ENCODE measurements at regions not wholly inside any gene's neighbourhood (a gene's known extent, or its start where the extent isn't known, plus 50 kb on each side); places are given as distances from the start of the nearest gene placed in this dataset.

- TF ChIP-seq RAD21 (conservative IDR thresholded peaks at IDR 0.05) (no peak), TAF1 (IDR thresholded peaks at IDR 0.05; ENCODE audit: low read depth) (no peak), EZH2 (IDR thresholded peaks at IDR 0.05; ENCODE audit: borderline replicate concordance, insufficient read depth, low read length, poor library complexity, severe bottlenecking) (no peak), MXI1 (conservative IDR thresholded peaks at IDR 0.05; ENCODE audit: poor library complexity, severe bottlenecking) (no peak), POLR2AphosphoS5 (IDR thresholded peaks at IDR 0.05) (no peak), SMC3 (conservative IDR thresholded peaks at IDR 0.05; ENCODE audit: poor library complexity) (no peak), EP300 (conservative IDR thresholded peaks at IDR 0.05; ENCODE audit: poor library complexity, severe bottlenecking) (no peak)
- TF ChIP-seq, protein P1, sequence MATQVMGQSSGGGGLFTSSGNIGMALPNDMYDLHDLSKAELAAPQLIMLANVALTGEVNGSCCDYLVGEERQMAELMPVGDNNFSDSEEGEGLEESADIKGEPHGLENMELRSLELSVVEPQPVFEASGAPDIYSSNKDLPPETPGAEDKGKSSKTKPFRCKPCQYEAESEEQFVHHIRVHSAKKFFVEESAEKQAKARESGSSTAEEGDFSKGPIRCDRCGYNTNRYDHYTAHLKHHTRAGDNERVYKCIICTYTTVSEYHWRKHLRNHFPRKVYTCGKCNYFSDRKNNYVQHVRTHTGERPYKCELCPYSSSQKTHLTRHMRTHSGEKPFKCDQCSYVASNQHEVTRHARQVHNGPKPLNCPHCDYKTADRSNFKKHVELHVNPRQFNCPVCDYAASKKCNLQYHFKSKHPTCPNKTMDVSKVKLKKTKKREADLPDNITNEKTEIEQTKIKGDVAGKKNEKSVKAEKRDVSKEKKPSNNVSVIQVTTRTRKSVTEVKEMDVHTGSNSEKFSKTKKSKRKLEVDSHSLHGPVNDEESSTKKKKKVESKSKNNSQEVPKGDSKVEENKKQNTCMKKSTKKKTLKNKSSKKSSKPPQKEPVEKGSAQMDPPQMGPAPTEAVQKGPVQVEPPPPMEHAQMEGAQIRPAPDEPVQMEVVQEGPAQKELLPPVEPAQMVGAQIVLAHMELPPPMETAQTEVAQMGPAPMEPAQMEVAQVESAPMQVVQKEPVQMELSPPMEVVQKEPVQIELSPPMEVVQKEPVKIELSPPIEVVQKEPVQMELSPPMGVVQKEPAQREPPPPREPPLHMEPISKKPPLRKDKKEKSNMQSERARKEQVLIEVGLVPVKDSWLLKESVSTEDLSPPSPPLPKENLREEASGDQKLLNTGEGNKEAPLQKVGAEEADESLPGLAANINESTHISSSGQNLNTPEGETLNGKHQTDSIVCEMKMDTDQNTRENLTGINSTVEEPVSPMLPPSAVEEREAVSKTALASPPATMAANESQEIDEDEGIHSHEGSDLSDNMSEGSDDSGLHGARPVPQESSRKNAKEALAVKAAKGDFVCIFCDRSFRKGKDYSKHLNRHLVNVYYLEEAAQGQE (IDR thresholded peaks at IDR 0.05; ENCODE audit: borderline replicate concordance) = no peak
- TF ChIP-seq, protein P2, sequence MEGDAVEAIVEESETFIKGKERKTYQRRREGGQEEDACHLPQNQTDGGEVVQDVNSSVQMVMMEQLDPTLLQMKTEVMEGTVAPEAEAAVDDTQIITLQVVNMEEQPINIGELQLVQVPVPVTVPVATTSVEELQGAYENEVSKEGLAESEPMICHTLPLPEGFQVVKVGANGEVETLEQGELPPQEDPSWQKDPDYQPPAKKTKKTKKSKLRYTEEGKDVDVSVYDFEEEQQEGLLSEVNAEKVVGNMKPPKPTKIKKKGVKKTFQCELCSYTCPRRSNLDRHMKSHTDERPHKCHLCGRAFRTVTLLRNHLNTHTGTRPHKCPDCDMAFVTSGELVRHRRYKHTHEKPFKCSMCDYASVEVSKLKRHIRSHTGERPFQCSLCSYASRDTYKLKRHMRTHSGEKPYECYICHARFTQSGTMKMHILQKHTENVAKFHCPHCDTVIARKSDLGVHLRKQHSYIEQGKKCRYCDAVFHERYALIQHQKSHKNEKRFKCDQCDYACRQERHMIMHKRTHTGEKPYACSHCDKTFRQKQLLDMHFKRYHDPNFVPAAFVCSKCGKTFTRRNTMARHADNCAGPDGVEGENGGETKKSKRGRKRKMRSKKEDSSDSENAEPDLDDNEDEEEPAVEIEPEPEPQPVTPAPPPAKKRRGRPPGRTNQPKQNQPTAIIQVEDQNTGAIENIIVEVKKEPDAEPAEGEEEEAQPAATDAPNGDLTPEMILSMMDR (IDR thresholded peaks at IDR 0.05; ENCODE audit: poor library complexity, severe bottlenecking) = no peak
- Histone ChIP-seq H4K20me1 (ENCODE audit: insufficient read depth) (no peaks in the 10 kb centered on the region), H2AFZ (ENCODE audit: low read depth, low read length) (no peak overlapping the region), H3K36me3 (ENCODE audit: insufficient read depth, low read length) (no peaks in the 10 kb centered on the region), H3K4me3 (ENCODE audit: low read length) (no peak overlapping the region), H3K9me3 (ENCODE audit: low read length) (no peaks in the 10 kb centered on the region), H3K9ac (ENCODE audit: low read length) (no peak overlapping the region), H3K27ac (ENCODE audit: low read length) (no peak overlapping the region), H3K27me3 (ENCODE audit: insufficient read depth, low read depth, low read length) (no peaks in the 10 kb centered on the region), H3K9me2 (ENCODE audit: insufficient read depth, low read length) (no peaks in the 10 kb centered on the region), H3K79me2 (replicated peaks; ENCODE audit: insufficient read depth, low read length) (no peaks in the 10 kb centered on the region), H3F3A (ENCODE audit: insufficient read depth, low read length, poor library complexity, severe bottlenecking) (no peaks in the 10 kb centered on the region), H3K4me2 (ENCODE audit: low read length) (no peak overlapping the region)
Observed at GRCh38 chr12:23126794-23127193, 501.8 kb downstream of the ETNK1 start.

DNA sequence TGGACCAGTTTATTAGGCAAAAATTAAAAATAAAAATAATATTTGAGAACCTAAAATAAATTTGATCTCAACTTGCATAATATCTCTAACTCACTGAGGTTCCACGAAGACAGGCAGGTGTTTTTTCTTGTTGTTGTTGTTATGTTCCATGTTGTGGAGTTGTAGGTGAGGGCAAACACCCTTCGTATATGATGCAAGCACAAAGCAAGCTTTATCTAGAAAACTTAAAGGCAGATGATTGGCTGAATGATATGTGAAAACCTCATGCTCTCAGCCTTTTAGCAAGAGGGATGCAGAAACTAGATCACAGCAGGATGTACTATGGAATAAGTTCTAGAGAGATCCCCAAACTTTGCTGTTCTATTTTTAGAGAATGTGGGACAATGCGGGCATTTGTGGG lies 502.7 kb downstream of the ETNK1 start:
- H4K20me1 ChIP-seq (ENCODE audit: insufficient read depth) = no peaks in the 10 kb centered on the region
- no peak overlapping the region for H3K27ac ChIP-seq (ENCODE audit: low read length)
- no peaks in the 10 kb centered on the region for H3K9me2 ChIP-seq (ENCODE audit: insufficient read depth, low read length)
- H3K27me3 ChIP-seq (ENCODE audit: insufficient read depth, low read depth, low read length) = no peaks in the 10 kb centered on the region
- H3K4me2 ChIP-seq (ENCODE audit: low read length) = no peak overlapping the region
- H3K36me3 ChIP-seq (ENCODE audit: insufficient read depth, low read length) = no peaks in the 10 kb centered on the region
- no peak overlapping the region for H3K9ac ChIP-seq (ENCODE audit: low read length)
- H3K4me3 ChIP-seq (ENCODE audit: low read length) = no peak overlapping the region
- H3F3A ChIP-seq (ENCODE audit: insufficient read depth, low read length, poor library complexity, severe bottlenecking) = no peaks in the 10 kb centered on the region
- H3K79me2 ChIP-seq (replicated peaks; ENCODE audit: insufficient read depth, low read length) = no peaks in the 10 kb centered on the region
- TF ChIP-seq TAF1 (IDR thresholded peaks at IDR 0.05; ENCODE audit: low read depth) = no peak
- TF ChIP-seq MXI1 (conservative IDR thresholded peaks at IDR 0.05; ENCODE audit: poor library complexity, severe bottlenecking) = no peak
- TF ChIP-seq EZH2 (IDR thresholded peaks at IDR 0.05; ENCODE audit: borderline replicate concordance, insufficient read depth, low read length, poor library complexity, severe bottlenecking) = no peak
- TF ChIP-seq EP300 (conservative IDR thresholded peaks at IDR 0.05; ENCODE audit: poor library complexity, severe bottlenecking) = no peak
- no peak for TF ChIP-seq SMC3 (conservative IDR thresholded peaks at IDR 0.05; ENCODE audit: poor library complexity)
- TF ChIP-seq, protein P1 (IDR thresholded peaks at IDR 0.05; ENCODE audit: borderline replicate concordance) = no peak
- TF ChIP-seq POLR2AphosphoS5 (IDR thresholded peaks at IDR 0.05) = no peak
- TF ChIP-seq, protein P2 (IDR thresholded peaks at IDR 0.05; ENCODE audit: poor library complexity, severe bottlenecking) = no peak
- no peak for TF ChIP-seq RAD21 (conservative IDR thresholded peaks at IDR 0.05)
- no peak overlapping the region for H2AFZ ChIP-seq (ENCODE audit: low read depth, low read length)
- no peaks in the 10 kb centered on the region for H3K9me3 ChIP-seq (ENCODE audit: low read length)

All from neural cell (in vitro differentiated cells).